GM15510 (cell line): ENCODE measurements at regions not wholly inside any gene's neighbourhood (a gene's known extent, or its start where the extent isn't known, plus 50 kb on each side); places are given as distances from the start of the nearest gene placed in this dataset.

ENCODE experiments used
- POLR2A ChIP-seq: IDR thresholded peaks from 3 replicates; pipeline ENCODE4 v1.6.1; 2011; ENCODE audit warnings: borderline replicate concordance; ENCODE audit not compliant: insufficient read length; ENCODE audit errors: extremely low read depth

DNA sequence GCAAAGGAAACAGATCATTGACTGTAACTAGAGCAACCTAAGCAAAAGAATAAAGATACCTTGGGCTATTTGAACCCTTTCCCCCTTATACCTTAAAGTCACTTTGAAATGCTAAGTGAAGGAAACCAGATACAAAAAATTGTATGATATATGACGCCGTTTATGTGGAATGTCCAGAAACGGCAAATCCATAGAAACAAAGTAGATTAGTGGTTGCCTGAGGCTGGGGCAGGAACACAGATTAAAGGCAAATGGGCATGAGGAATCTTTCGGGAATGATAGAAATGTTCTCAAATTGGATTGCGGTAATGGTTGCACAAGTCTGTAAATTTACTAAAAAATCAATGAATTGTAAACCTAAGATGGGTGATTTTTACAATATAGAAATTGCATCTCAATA lies 160.1 kb upstream of the CCDC54 start:
- TF ChIP-seq POLR2A = no peak

GRCh38 chr3:107218864-107219269 lies 158.4 kb upstream of the CCDC54 start:
- TF ChIP-seq POLR2A = no peak

- no peak for TF ChIP-seq POLR2A
These were observed 156.7 kb upstream of the CCDC54 start for GRCh38 chr3:107220538-107220937.

DNA sequence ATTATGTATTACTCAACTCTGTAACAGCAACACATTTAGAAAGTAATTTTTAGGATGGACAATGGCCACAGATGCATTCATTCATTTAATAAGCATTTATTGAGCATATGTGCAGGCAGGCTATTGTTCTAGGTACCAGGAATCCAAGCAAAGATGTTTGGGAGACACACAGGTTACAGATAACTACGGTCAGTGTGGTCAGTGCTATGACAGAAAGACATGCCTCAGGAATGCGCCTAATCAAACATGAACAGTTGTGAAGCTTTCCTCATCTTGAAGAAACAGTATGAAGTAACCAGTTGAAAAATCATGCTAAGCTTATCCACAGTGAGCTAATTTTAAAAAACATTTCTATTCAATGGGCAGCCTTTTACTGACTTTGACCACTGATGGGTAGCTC lies 155.4 kb upstream of the CCDC54 start:
- TF ChIP-seq POLR2A = no peak

DNA sequence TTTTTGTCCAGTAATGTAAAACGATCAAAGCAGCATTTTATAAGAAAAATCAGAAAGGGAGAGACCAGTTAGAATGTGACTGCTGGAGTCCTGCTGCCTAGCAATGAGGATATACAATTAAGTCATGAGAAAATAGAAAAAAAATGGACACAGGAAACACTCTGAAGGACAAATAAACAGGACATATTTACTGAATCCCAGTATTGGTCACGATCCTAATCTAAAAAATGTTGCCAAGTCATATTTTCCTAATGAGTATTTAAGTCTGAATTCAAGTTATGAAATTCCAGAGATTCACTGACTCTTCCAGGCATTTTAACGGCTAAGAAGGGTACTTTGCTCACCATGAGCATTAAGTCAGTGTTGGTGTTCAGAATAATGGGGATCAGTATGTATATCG lies 154.3 kb upstream of the CCDC54 start:
- TF ChIP-seq POLR2A = no peak

GRCh38 chr3:107224026-107224596 lies 153.1 kb upstream of the CCDC54 start:
- TF ChIP-seq POLR2A = no peak

DNA sequence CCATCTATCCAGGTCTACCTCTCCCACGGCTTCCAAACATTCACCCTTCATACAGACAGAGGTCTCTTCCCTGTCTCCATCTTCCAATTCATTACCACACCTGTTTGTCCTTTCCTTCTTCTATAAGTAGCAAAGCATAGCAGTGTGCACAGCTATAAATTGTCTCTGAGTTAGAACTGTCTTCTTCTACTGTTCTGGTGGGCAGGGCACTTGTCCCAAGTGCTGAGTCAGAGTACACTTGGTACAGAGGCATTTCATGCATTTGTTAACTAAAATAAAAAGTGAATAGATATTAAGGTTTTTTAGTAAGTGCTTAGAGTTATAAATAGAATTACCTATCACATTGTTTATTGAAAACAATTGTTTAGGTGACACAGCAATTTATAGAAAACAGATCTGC lies 150.1 kb upstream of the CCDC54 start:
- no peak for TF ChIP-seq POLR2A

GRCh38 chr3:107235193-107235927 lies 141.9 kb upstream of the CCDC54 start:
- TF ChIP-seq POLR2A = no peak

GRCh38 chr3:107235928-107236315 lies 141.3 kb upstream of the CCDC54 start:
- TF ChIP-seq POLR2A = no peak

DNA sequence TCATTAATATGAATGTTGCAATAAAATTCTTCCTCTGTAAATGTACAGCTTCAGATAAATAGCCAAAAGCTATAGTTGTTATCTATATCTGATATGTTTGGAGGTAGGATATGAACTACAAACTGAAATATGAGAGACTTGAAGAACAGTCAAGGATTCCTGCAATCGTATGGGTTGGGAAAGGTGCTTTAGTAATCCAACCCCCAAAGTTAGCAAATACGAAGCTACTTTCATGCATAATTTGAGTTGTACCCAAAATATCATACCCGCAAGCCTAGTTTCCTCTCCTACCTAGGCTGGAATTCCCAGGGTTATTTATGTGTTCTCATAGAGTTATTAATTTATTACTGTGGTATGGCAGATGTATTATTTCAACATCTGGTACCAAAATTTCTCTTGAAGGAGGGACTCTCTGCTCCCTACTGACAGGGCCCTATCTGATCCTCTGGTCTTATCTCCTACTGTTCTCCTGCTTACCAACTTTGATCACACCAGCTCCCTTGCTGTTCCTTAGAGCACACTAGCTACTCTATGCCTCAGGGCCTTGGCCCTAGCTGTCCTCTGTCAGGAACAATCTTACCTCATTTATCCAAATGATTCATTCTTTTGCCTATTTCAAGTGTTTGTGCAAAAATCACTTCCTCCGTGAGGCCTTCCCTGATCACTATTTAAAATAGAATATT lies 140.4 kb upstream of the CCDC54 start:
- no peak for TF ChIP-seq POLR2A

DNA sequence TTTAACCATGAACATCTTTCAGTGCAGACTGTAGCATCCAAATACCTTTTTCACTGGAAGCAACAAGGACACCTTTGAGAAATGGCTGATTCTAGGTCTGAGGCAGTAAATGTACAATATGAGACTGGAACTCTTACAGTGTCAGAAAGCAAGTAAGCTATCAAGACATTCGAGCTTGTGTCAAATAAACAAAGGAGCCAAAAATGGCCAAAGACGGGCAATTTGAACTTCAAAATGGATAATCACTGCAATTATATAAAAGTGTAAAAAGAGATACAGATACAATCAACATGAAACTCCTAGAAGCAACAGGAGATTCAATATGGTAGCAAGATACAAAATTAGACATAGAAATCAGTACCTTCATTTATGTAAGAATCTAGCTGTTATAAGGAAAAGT lies 138.5 kb upstream of the CCDC54 start:
- TF ChIP-seq POLR2A = no peak

DNA sequence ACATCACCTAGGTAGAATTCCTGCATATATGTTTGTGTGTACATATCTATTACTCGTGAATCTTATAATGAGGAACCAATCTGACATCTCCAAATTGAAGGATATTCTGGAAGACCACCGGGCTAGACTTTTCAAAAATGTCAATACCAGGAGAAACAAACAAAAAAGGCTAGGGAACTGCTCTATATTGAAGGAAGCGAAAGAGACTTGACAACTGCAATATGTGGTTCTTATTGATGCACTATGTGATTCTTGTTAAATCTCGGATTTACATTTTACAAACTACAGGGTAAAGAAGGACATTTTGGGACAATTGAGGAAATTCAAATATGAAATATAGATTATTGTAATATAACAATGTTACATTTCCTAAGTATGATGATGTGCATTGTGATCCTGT lies 137.5 kb upstream of the CCDC54 start:
- TF ChIP-seq POLR2A = no peak

GRCh38 chr3:107240183-107241091 lies 136.8 kb upstream of the CCDC54 start:
- TF ChIP-seq POLR2A = peak; percentile 26

- no peak for TF ChIP-seq POLR2A
These were observed 136.0 kb upstream of the CCDC54 start for GRCh38 chr3:107241217-107241616.

GRCh38 chr3:107242579-107242978 lies 134.7 kb upstream of the CCDC54 start:
- no peak for TF ChIP-seq POLR2A
